ENCODE measurements at regions not wholly inside any gene's neighbourhood (a gene's known extent, or its start where the extent isn't known, plus 50 kb on each side); places are given as distances from the start of the nearest gene placed in this dataset.

DNA sequence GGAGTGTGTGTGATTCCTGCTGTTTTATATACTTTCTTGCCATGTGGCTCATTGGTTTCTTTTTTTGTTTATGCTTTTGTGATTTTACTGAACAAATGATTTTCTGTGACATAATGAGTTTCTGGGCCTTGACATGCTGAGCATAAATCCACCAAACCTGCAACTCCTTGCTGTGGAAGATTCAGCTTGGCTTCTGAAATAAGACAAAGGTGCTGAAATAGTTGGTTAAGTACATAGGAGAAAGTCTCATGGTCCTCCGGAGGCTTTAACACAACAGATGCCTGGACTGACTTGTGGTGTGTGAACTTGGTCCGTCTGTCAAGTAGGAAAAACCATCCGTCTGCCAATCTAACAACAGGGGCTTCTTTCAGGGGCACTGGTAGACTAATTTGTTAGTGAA is 315.3 kb upstream of the CXCR4 start:
- TF ChIP-seq, protein P1, sequence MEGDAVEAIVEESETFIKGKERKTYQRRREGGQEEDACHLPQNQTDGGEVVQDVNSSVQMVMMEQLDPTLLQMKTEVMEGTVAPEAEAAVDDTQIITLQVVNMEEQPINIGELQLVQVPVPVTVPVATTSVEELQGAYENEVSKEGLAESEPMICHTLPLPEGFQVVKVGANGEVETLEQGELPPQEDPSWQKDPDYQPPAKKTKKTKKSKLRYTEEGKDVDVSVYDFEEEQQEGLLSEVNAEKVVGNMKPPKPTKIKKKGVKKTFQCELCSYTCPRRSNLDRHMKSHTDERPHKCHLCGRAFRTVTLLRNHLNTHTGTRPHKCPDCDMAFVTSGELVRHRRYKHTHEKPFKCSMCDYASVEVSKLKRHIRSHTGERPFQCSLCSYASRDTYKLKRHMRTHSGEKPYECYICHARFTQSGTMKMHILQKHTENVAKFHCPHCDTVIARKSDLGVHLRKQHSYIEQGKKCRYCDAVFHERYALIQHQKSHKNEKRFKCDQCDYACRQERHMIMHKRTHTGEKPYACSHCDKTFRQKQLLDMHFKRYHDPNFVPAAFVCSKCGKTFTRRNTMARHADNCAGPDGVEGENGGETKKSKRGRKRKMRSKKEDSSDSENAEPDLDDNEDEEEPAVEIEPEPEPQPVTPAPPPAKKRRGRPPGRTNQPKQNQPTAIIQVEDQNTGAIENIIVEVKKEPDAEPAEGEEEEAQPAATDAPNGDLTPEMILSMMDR (IDR thresholded peaks at IDR 0.05), result no peak
- no peak for TF ChIP-seq POLR2A (IDR thresholded peaks at IDR 0.05)
